AG04449 (cell line): ENCODE measurements at regions not wholly inside any gene's neighbourhood (a gene's known extent, or its start where the extent isn't known, plus 50 kb on each side); places are given as distances from the start of the nearest gene placed in this dataset.

Source experiments
- CTCF ChIA-PET: fragments of 350-600 bp; formaldehyde crosslinking; extraction: SDS; loops from one replicate; lab custom pipeline; 2021; ENCODE audit warnings: antibody characterized with exemption; lab: Yijun Ruan, JAX
- POLR2A ChIA-PET: fragments of 400-600, 350-600 bp; formaldehyde crosslinking; extraction: SDS; loops from one replicate; lab custom pipeline; 2020; ENCODE audit warnings: antibody characterized with exemption, inconsistent platforms; lab: Yijun Ruan, JAX
- DNase-seq: peaks from one replicate; pipeline ENCODE4 v3.0.0-alpha.2; 2010; ENCODE audit warnings: low read depth, low spot score
- H3K4me3 ChIP-seq: 2 replicates; pipeline ENCODE4 v1.5.1; 2011; ENCODE audit warnings: low read depth, mild to moderate bottlenecking, control low read depth, low read length
- TF ChIP-seq, protein P1 (sequence below): IDR thresholded peaks from one replicate; pipeline ENCODE4 v1.5.1; 2011; ENCODE audit warnings: mild to moderate bottlenecking, moderate library complexity, low read length, control low read depth, inconsistent platforms; ENCODE audit not compliant: insufficient read depth; ENCODE audit errors: missing control alignments

DNA sequence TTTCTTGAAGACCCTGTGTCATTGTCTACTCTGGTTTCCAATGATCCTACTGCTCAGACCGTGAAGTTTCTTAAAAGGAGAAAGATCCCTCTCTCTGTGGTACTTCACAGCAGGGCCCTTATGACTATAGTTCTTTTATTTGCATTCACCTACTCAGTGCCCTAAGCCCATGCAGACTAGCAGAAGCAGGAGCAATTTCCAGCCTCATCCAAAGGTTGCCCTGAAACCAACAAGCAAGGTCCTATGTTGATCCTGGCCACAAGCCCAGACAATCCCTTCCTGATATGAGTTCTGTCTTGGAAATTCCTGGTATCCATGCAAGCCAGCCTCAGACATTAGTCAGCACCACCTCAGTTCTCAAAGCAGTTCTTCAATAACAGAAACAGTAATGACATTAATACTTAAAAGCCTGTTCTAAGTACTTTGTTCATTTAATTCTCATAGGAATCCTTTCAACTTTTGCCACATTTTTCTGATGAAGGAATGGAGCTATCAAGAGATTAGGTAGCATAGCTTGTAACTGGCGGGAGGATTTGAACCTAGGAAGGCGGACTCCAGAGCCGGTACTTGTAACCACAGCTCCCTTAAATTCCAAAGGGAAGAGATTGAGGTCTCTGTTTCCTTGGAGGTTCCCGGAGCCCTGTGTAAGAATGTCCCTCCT, 58.1 kb upstream of the ST8SIA6 start:
- ChIA-PET POLR2A (no interaction called here), CTCF (interaction anchor here (0.7 kb wide), 1 partner anchor 14 kb away, joined by 3 read pairs; no protein-coding TSS in a partner anchor)
- H3K4me3 ChIP-seq = no peak overlapping the region
- peak; percentile 93 for DNase-seq
- TF ChIP-seq, protein P1, sequence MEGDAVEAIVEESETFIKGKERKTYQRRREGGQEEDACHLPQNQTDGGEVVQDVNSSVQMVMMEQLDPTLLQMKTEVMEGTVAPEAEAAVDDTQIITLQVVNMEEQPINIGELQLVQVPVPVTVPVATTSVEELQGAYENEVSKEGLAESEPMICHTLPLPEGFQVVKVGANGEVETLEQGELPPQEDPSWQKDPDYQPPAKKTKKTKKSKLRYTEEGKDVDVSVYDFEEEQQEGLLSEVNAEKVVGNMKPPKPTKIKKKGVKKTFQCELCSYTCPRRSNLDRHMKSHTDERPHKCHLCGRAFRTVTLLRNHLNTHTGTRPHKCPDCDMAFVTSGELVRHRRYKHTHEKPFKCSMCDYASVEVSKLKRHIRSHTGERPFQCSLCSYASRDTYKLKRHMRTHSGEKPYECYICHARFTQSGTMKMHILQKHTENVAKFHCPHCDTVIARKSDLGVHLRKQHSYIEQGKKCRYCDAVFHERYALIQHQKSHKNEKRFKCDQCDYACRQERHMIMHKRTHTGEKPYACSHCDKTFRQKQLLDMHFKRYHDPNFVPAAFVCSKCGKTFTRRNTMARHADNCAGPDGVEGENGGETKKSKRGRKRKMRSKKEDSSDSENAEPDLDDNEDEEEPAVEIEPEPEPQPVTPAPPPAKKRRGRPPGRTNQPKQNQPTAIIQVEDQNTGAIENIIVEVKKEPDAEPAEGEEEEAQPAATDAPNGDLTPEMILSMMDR = no peak

DNA sequence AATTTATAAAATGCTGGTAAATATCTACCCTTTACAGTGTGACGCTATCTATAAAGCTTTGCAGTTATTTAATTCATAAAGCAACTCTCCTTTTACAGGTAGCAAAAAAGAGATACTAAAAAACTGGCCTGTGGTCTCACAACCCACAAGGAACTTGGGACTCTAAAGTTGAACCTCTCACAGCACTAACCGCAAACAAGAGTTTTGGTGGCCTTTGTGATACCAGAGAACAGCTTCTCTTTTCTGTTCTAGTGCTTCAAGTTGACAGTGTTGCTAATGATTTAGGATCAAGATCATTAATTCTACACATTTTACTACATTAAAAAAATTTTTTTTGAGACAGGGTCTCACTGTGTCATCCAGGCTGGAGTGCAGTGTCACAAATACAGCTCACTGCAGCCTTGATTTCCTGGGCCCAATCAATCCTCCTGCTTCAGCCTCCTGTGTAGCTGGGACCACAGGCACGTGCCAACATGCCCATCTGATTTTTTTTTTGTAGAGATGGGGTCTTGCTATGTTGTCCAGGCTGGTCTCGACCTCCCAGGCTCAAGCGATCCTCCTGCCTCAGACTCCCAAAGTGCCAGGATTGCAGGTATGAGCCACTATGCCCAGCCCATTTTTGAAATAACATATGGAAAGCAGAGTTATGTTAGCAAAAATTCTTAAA, 56.0 kb upstream of the ST8SIA6 start:
- CTCF ChIA-PET = interaction anchor here (1.1 kb wide), 1 partner anchor 8 kb away, joined by 4 read pairs; no protein-coding TSS in a partner anchor
- TF ChIP-seq, protein P1 = no peak
- no peak for DNase-seq
- no peak overlapping the region for H3K4me3 ChIP-seq
- POLR2A ChIA-PET = no interaction called here

DNA sequence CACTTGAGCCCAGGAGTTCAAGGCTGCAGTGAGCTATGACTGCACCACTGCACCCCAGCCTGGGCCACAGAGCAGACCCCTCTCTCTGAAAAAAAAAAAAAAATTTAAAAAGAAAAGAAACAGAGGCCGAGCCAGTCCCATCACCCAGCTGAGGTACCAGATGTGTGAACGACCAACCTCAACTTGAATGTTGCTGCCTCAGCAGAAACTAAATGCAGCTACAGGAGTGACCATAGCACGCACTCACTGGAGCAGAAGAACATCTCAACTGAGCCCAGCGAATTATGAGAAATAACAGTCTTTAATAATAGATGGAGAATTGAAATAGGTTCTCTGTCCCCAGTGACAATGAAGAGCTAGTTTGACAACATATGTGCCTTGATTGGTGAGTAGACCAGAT, 53.1 kb upstream of the ST8SIA6 start:
- ChIA-PET POLR2A (no interaction called here), CTCF (no interaction called here)
- no peak for DNase-seq
- TF ChIP-seq, protein P1 = no peak
- no peak overlapping the region for H3K4me3 ChIP-seq

DNA sequence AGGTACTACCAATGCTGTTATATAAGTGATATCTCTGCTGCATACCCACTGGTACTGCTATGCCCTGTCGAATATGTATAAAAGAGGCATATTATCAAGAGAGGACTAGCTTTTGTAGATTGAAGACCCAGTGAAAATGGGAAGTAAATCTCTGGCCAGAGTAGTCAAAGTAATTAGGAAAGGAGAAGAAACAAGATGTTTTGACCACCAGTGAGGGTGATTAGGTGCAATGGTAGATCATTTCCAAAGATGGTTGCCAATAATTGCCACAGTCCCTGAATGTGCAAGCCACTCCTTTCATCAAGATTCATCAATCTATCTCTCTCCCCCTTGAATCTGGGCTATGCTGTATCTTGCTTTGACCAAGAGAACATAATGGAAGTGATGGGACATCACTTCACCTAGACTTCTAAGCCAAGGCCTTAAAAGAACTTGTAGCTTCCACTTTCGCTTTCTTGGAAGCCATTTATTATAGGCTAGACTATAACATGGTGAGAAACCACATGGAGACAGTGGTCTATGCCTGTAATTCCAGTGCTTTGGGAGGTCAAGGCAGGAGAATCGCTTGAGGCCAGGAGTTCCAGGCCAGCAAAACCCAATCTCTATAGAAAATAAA, 52.6 kb upstream of the ST8SIA6 start:
- POLR2A ChIA-PET = no interaction called here
- CTCF ChIA-PET = interaction anchor here (1.7 kb wide), 1 partner anchor 15 kb away, joined by 5 read pairs; no protein-coding TSS in a partner anchor
- TF ChIP-seq, protein P1 = no peak
- DNase-seq = no peak
- no peak overlapping the region for H3K4me3 ChIP-seq

DNA sequence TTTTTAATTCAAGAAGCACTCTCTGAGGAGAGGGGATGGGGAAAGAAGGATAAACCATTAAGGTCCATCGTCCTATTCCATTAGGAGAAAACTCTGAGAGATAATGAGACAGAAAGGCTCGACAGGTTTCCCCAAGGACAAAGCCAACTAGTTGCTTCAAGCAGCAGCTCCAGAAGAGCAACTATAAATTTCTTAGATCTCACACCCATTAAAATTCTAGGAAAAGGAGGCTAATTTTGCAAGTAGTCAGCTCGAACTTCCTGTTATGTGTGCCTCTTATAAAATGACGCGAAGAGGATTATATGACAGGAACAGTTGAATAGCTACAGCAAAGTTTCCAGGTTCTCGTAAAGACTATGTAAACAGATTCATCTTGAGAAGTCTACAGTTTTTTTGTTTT, 52.0 kb upstream of the ST8SIA6 start:
- DNase-seq = no peak
- TF ChIP-seq, protein P1 = no peak
- H3K4me3 ChIP-seq = no peak overlapping the region
- ChIA-PET CTCF (interaction anchor here (1.7 kb wide), 1 partner anchor 14 kb away, joined by 5 read pairs; no protein-coding TSS in a partner anchor), POLR2A (no interaction called here)
